ENCODE measurements at regions not wholly inside any gene's neighbourhood (a gene's known extent, or its start where the extent isn't known, plus 50 kb on each side); places are given as distances from the start of the nearest gene placed in this dataset.

- DNase-seq (ENCODE audit: extremely low read depth, low read depth): no peak
- no peak for TF ChIP-seq CTCF (IDR thresholded peaks at IDR 0.05; ENCODE audit: low read depth, low read length, missing control alignments)
- H3K4me3 ChIP-seq (replicated peaks; ENCODE audit: low read depth, low read length): no peak overlapping the region
Observed at GRCh38 chr11:116427337-116427902, 345.4 kb downstream of the BUD13 start.

GRCh38 chr11:116426761-116427160, 346.0 kb downstream of the BUD13 start:
- TF ChIP-seq CTCF (IDR thresholded peaks at IDR 0.05; ENCODE audit: low read depth, low read length, missing control alignments): no peak
- H3K4me3 ChIP-seq (replicated peaks; ENCODE audit: low read depth, low read length): no peak overlapping the region
- no peak for DNase-seq (ENCODE audit: extremely low read depth, low read depth)

GRCh38 chr11:116424615-116425261, 348.0 kb downstream of the BUD13 start:
- no peak for DNase-seq (ENCODE audit: extremely low read depth, low read depth)
- H3K4me3 ChIP-seq (replicated peaks; ENCODE audit: low read depth, low read length): no peak overlapping the region
- no peak for TF ChIP-seq CTCF (IDR thresholded peaks at IDR 0.05; ENCODE audit: low read depth, low read length, missing control alignments)

DNA sequence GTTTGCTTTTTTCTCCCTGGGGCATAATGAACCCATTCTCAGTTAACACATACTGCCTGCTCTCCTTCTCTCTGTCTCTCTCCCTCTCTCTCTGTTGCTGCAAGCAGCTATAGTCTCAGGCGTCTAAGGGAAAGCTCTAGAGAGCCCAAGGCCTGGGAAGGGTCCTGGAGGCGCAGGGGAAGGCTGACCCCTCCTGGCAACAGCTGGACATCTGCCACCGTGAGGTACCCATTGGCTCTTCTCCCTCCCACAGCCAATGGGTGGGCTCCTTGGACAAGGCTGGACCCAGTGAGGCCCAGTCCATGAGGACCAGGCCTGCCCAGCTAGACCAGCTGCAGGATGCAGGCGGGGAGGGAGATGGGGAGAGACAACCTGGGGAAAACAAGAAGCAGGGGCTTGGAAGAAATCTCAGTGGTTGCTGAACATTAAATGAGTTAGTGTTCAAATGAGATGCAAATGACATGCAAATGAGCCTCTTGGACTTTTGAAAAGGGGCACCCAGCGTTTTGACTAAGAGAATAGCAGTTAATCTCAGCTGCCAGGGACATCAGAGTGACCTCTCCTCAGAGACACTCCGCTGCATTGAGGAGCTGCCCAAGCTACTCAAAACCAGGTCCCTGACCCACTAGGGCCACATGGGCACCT, 349.7 kb downstream of the BUD13 start:
- TF ChIP-seq CTCF (IDR thresholded peaks at IDR 0.05; ENCODE audit: low read depth, low read length, missing control alignments): no peak
- no peak overlapping the region for H3K4me3 ChIP-seq (replicated peaks; ENCODE audit: low read depth, low read length)
- DNase-seq (ENCODE audit: extremely low read depth, low read depth): no peak

DNA sequence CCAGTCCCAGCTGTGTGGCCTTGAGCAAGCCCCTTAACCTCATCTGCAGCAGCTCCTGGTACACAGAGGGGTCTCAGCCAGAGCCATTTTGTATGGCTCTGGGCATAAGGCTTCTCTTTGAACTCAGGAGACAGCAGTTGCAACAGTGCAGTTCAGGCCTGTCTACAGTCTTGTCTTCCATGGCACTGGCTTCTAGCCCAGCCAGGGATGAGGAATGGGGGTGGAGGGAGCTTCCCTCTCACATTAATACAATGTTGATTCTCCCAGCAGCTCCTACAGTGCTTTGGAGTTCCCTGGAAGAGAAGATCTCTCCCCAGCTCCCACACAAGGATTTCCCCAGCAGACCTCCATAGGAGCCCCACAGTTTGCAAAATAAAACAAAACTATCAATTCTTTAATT, 350.2 kb downstream of the BUD13 start:
- no peak overlapping the region for H3K4me3 ChIP-seq (replicated peaks; ENCODE audit: low read depth, low read length)
- TF ChIP-seq CTCF (IDR thresholded peaks at IDR 0.05; ENCODE audit: low read depth, low read length, missing control alignments): no peak
- DNase-seq (ENCODE audit: extremely low read depth, low read depth): no peak

DNA sequence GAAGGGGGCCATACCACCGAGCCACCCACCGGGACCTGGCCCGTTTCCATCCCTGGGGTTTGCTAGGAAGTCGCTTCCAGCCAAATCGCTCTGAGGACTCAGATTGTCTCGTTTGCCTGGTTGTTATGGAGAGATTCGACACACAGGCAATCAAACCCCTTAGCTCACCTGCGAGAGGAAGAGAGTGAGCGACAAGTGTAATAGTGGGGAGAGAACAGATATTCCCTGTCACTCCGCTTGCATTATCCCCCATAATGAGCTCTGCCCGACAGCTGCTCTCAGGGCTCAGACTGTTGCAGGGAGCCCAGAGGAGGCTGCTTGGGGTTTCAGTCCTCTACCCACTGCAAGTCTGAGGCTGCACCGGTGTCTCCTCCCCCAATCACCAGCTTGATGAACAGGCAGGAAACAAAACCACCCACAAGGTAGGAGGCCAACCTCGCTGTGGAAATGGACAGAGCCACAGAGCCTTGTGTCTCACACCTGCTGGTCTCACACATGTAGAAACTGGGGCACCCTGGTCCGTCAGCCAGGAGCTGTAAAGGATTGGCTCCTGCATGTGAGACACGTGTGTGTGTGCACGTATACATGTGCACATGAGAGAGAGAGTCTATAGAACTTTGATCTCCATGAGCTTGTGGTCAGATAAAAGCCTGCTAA, 351.1 kb downstream of the BUD13 start:
- no peak for DNase-seq (ENCODE audit: extremely low read depth, low read depth)
- no peak for TF ChIP-seq CTCF (IDR thresholded peaks at IDR 0.05; ENCODE audit: low read depth, low read length, missing control alignments)
- no peak overlapping the region for H3K4me3 ChIP-seq (replicated peaks; ENCODE audit: low read depth, low read length)
